GM21723 (cell line): ENCODE measurements at regions not wholly inside any gene's neighbourhood (a gene's known extent, or its start where the extent isn't known, plus 50 kb on each side); places are given as distances from the start of the nearest gene placed in this dataset.
"Not testable (repeated sequence)": the region's sequence is repeated elsewhere in the genome, so short reads cannot be mapped to it uniquely, and the experiment has no call there.

Source experiments
- ATAC-seq: cut with Tn5 transposase; IDR thresholded peaks from one replicate; pipeline ENCODE4 v1.9.1; 2021; ENCODE audit warnings: mild to moderate bottlenecking, moderate library complexity; ENCODE audit not compliant: unreplicated experiment

DNA sequence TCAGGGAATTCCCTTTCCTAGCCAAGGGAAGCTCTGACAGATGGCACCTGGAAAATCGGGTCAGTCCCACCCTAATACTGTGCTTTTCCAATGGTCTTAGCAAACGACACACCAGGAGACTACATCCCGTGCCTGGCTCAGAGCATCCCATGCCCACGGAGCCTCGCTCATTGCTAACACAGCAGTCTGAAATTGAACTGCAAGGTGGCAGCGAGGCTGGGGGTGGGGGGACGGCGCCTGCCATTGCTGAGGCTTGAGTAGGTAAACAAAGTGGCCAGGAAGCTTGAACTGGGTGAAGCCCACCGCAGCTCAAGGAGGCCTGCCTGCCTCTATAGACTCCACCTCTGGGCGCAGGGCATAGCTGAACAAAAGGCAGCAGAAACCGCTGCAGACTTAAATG, 279.5 kb upstream of the LUZP2 start:
- ATAC-seq = not testable (repeated sequence)

- ATAC-seq = no peak
Measured at GRCh38 chr11:24225501-24225900, 271.4 kb upstream of the LUZP2 start.

DNA sequence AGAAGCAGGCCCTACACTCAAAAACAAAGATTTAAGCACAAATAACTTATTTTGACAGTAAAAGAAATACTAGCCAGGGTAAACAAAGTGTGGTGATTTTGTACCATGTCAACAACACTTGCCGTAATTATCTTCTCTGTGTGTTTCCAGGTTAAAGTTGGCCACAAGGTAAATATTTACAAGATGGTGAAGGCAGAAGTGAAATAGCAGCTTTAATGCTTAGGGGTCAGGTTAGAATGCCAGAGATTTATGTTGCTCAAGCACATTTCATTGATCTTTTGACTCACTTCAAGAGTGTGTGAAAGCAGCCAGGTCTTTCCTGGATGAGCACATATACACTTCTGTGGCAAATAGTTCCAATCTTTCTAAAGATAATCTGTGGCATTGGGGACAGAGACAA, 270.2 kb upstream of the LUZP2 start:
- no peak for ATAC-seq

- no peak for ATAC-seq
Measured at GRCh38 chr11:24233041-24233440, 263.8 kb upstream of the LUZP2 start.

DNA sequence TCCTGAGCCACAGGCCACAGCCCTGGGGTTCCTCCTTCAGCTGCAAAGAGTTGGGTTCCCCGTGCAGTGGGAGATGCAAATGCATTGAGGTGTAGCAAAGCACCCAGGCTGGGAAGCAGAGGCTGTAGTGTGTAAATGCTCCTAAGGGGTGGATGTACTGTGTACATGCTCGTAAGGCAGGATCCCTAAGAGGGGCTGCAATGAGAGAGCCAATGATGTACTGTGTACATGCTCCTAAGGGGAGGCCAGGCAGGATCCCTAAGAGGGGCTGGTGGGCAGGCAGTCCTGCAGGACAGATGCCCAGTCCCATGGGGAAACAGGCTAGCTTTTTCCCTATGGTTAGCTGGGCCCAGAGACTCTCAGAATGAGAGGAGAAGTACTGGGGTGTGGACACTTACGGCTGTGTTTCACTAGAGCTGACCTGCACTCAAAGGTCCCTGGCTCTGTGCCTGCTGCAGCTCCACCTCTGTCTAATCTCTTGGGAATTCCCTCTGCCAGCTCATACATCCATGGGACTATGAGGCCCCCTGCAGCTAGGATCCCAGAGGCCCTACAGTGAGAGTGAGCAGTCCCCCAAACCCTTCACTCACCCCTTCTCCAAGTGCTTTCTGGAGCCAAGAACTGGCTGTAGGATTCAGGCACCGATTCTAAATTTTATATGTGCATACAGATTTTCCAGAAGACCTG, 261.9 kb upstream of the LUZP2 start:
- ATAC-seq = no peak

DNA sequence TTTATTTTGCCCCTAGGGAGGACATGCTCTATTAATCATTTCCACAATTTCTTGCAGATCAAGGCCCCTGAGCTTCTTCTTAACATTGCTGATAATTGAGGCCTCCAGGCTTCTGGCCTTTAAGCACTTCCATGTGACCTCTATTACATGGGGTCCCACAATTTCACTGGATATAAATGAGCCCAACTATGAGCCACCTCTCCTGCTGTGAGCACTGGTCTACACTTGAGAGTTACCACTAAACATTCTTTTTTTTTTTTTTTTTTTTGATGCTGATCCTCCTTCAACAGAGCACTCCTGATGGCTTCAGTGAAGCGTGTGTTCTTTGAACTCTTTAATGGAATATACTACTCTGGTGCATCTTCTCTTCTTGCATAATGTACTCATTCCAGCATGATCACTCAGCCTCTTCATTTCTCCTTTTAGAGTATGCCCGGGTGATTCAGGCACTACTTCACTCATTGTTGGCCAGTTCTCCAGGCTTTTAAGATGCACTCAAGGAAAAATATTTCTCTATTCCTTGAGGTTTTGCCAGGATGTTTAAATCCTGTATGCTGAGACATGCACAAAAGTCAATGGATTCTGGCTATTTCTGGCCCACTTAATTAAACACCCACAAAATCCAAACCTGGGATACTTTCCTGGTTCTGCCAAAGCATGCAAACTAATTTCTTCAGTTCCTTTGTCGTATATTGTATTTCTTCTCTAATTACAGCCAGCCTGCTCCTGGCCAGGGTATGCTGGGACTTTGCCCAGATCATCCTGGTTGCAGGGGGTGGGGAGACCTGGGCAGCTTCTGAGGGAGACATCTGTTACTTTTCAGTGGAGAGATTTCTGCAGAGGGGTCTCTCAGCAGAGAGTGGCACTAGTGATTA, 257.8 kb upstream of the LUZP2 start:
- no peak for ATAC-seq

DNA sequence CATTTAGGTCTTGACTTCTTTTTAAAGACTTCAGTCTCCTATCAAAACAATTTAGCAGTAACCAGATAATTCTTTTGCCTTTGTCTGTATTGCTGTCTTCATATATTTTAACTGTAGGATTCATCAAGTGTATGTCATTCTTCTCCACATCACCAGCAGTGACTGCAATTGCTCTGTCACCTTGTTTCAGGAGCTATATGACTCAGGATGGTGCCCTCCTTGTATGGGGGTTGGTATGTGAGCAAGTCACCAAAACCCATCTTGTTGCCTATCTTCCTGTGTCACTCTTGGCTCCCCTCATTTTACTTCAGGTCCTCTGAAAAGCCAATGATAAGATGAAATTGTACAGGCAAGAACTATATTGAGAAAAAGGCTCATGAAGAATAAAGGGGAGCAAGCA, 256.9 kb upstream of the LUZP2 start:
- ATAC-seq = no peak

- ATAC-seq = no peak
Measured at GRCh38 chr11:24240496-24241175, 256.2 kb upstream of the LUZP2 start.

DNA sequence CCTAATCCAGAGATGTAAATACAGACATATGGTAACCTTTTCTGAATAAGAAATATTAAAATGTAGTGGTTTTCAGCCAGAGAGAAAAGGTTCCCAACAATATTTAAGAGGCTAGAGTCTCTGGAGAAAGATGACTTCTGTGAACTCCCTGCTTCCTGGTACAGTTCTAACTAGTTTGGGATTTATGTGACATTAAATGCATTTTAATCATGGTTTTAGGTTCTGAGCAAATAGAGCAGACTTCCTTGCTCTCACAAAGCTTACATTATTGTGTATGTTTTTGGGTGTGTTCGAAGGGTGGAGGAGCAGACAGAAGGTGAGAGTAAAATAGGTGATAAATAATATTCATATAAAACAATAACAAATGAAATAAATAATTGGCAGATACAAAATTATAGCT, 250.1 kb upstream of the LUZP2 start:
- ATAC-seq = no peak

- no peak for ATAC-seq
Measured at GRCh38 chr11:24247846-24248245, 249.0 kb upstream of the LUZP2 start.

DNA sequence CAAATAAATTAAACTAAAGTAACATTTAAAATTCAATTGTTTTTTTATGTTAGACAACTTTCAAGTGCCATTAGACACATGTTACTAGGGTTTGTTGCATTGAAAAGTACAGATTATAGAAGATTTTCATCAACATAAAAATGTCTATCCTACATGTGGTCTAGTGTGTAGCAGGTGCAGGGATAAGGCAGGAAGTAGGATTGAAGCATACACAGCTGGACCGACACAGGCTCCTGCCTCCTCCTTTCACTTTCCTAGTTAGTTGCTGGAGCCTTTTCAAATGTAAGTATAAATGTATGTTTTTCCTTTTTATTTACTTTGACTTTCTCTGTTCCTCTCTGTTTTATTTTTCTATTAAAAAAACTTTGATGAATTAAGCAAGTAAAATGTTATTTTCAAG, 246.9 kb upstream of the LUZP2 start:
- no peak for ATAC-seq

DNA sequence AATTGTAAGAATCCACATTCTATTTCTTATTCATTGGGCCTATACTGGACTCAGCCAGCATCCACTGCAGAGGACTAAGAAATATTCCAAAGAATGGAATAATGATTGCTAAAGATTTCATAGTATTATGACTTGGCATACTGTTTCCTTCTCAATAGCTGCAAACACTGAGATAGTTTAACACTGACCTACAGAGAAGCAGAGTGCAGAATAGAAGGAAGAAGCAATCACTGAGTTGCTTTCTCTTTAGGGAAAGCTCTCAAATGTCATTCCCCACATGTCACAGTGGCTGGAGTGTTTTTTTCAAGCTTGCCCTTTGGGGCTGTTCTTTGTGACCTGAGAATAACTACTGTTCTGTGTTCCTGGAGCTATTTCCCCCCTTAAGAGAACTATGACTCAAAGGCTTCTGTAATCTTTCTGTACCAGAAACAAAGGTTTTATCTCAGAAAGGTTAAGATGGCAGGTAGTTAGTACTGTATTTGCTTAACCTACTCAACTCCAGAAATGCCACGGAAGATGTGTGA, 243.6 kb upstream of the LUZP2 start:
- ATAC-seq = no peak

DNA sequence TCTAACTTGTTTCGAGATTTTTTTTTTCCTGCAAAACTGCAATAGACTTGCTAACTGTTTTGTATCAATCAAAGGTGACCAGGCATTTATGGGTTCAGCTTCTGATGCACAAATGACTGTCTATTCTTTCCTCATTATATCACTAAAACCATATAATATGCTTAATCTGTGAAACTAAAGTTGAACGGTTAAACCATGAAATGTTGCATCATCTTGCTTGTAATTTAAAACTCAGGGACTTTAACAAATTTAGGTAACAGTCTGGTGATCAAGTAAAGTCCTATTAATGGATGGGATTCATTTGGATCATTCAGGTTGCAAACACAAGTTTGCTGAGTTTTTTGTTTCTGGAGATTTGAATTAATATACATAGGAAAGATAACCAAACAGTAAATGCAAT, 232.0 kb upstream of the LUZP2 start:
- ATAC-seq = no peak

DNA sequence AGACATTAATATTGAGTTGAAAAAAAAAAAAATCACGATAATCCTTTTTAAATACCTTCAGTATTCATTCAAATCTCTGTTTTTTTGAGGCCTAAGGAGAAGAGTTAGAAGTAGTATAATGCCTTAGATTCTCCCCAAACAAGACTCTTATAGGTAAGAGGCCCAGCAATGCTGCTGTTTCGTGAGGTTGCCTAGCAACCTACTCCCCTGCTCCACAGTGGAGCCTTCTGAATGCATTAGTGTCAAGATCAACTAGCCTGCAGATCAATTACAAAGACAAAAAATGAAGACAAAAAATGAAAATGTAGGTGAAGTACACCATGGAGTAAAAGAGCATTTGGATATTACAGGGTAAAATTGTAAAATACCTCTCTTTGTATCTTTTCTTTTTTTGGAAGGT, 229.8 kb upstream of the LUZP2 start:
- no peak for ATAC-seq

DNA sequence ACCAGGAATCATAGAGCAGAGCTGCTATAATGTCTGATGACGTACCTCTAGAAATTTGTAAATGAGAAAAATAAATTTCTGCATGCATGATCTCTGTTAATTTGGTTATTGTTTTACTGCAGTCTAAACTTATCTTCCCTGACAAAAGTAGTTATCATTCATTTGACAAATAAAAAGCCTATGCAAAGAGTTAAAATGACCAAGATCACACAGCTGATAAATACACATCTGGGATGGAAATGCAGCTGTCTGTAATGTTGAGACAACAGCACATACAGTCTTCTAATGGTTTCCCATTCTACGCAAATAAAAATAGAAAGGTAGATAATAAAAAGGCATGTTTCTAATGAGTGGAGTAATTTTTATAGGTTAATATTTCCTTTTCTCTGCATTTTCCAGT, 225.1 kb upstream of the LUZP2 start:
- no peak for ATAC-seq

DNA sequence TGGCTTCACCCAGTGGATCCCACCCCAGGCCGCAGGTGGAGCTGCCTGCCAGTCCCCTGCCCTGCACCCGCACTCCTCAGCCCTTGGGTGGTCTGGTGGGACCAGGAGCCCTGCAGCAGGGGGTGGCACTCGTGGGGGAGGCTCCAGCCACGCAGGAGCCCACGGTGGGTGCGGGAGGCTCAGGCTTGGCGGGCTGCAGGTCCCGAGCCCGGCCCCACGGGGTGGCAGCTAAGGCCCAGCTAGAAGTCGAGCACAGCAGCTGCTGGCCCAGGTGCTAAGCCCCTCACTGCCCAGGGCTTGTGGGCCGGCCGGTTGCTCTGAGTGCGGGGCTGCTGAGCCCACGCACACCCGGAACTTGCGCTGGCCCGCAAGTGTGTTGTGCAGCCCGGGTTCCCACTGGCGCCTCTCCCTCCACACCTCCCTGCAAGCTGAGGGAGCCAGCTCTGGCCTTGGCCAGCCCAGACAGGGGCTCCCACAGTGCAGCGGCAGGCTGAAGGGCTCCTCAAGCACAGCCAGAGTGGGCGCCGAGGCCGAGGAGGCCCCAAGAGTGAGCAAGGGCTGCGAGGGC, 222.6 kb upstream of the LUZP2 start:
- ATAC-seq = not testable (repeated sequence)

- no peak for ATAC-seq
Measured at GRCh38 chr11:24286238-24286637, 210.6 kb upstream of the LUZP2 start.

GRCh38 chr11:24289301-24289700, 207.6 kb upstream of the LUZP2 start:
- ATAC-seq = no peak

- ATAC-seq = no peak
Measured at GRCh38 chr11:24293964-24294363, 202.9 kb upstream of the LUZP2 start.

DNA sequence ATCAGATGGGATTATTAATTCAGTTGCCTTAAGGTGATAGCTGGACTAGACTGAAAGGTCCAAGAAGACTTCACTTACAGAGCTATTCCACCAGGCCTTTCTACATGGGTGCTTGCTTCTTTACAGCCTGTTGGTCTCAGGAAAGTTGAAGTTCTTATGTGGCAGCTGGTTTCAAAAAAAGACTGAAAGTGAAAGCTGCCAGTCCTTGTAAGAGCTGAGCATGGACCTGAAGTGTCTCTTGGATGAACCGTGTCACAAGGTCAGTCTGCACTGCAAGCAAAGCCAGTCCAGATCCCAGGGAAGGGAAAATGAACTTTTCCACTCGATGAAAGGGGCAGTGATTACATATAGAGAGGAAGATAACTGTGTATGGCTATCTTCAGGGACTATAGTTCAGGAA, 201.5 kb upstream of the LUZP2 start:
- no peak for ATAC-seq

GRCh38 chr11:24297461-24297860, 199.4 kb upstream of the LUZP2 start:
- ATAC-seq = no peak
